Heart right ventricle (tissue), 16 donors: ENCODE measurements at regions not wholly inside any gene's neighbourhood (a gene's known extent, or its start where the extent isn't known, plus 50 kb on each side); places are given as distances from the start of the nearest gene placed in this dataset.

Source experiments
- ATAC-seq, 8 donors: fragments of 200-7000 bp; cut with Tn5 transposase; one replicate each; pipeline ENCODE4 v1.9.1; 2020; ENCODE audit warnings: mild to moderate bottlenecking in 8 of 8, moderate library complexity in 8 of 8, moderate number of reproducible peaks in 1 of 8
- DNase-seq, 2 donors: peaks; one replicate each; pipeline ENCODE4 v3.0.0-alpha.2; 2020
- H3K27ac ChIP-seq, 10 donors: fragments of 200-600 bp; sonication (generic) in 2 of 10; one replicate each; pipeline versions ENCODE4 v1.5.0 to v1.8.0; 2020 to 2022; ENCODE audit warnings: mild to moderate bottlenecking in 3 of 10
- H3K27me3 ChIP-seq, 7 donors: fragments of 200-600 bp; one replicate each; pipeline ENCODE4 v1.8.0; 2021 to 2022; ENCODE audit warnings: mild to moderate bottlenecking in 2 of 7
- H3K36me3 ChIP-seq, 9 donors: fragments of 200-600 bp; sonication (generic) in 1 of 9; one replicate each; pipeline versions ENCODE4 v1.5.0 to v1.8.0; 2020 to 2022; ENCODE audit warnings: mild to moderate bottlenecking in 2 of 9
- H3K4me1 ChIP-seq, 9 donors: fragments of 200-600 bp; sonication (generic) in 1 of 9; one replicate each; pipeline versions ENCODE4 v1.5.0 to v1.8.0; 2020 to 2022; ENCODE audit warnings: mild to moderate bottlenecking in 4 of 9
- H3K4me3 ChIP-seq, 10 donors: fragments of 200-600 bp; sonication (generic) in 2 of 10; one replicate each; pipeline versions ENCODE4 v1.5.0 to v1.8.0; 2020 to 2022; ENCODE audit warnings: mild to moderate bottlenecking in 7 of 10, moderate library complexity in 2 of 10
- H3K9me3 ChIP-seq, 11 donors: fragments of 200-600 bp in 10 of 11; sonication (generic) in 2 of 11; one replicate each; pipeline versions ENCODE4 v1.5.0 to v1.8.0; 2013 to 2022; ENCODE audit warnings: mild to moderate bottlenecking in 2 of 11, control low read depth in 1 of 11, moderate library complexity in 1 of 11
- CTCF ChIP-seq, 9 donors: fragments of 200-600 bp; sonication (generic) in 2 of 9; IDR thresholded peaks; one replicate each; pipeline versions ENCODE4 v1.5.0 to v1.8.0; 2021 to 2022; ENCODE audit warnings: antibody characterized with exemption in 9 of 9, mild to moderate bottlenecking in 5 of 9, moderate library complexity in 1 of 9
- WGBS, 2 donors: extraction: QIAGEN DNeasy Blood & Tissue Kit; methylation state at CpG; one replicate each; pipeline ENCODE4 v1.1.7; 2013; ENCODE audit warnings: inconsistent platforms in 1 of 2; 5-methylcytosine and 5-hydroxymethylcytosine counted together
- intact Hi-C, 10 donors: fragments of 100-400 bp; cut with DNase I; formaldehyde crosslinking; loops; one replicate each; pipeline versions ENCODE4 v1.11.1 to v1.14.2; 2022
- donor health status: Arrhythmogenic right ventricular cardiomyopathy.
- donor health status: ischemic (EF 13 %, LVEDD 7.1; RV severe dilation, severe dysfunction).
- donor health status: healthy with polysubstance abuse.
- donor health status: DM: no; HTN: yes; CAD: no.
- donor health status: DM: no; HTN: no; CAD: no.
- donor health status: ischemic (EF 25% LVEDD 6.9; RV normal size, moderate dysfunction).
- donor health status: ischemic (EF 25% LVEDD 5.7; RV mildly dilated, moderate dysfunction).
- donor health status: healthy.
- donor health status: DM: yes; HTN: yes; CAD: no.
- donor health status: Ischemic cardiomyopathy.
- donor health status: ischemic (EF 35%, LVEDD 5.7; RV mildly dilated, moderate dysfunction).
- donor health status: nonischemic (EF 11% LVEDD 7.7; RV severe dilation, severe dysfunction).
- donor health status: DM: yes; HTN: yes; CAD: no.
- donor health status: PGD.
- donor health status: ischemic (EF 29% LVEDD 5.4; RV normal size, mild dysfunction).
- donor health status: nonischemic (EF 23%, LVEDD 6.1; RV moderate dilation, normal function).

GRCh38 chr2:167489325-167489724 is 601.0 kb downstream of the XIRP2 start:
- no peak for DNase-seq
- no peak overlapping the region for H3K4me3 ChIP-seq
- intact Hi-C loops: no loop called here
- no peaks in the 10 kb centered on the region for H3K4me1 ChIP-seq
- H3K9me3 ChIP-seq: no peaks in the 10 kb centered on the region
- H3K27ac ChIP-seq: no peak overlapping the region
- H3K27me3 ChIP-seq: no peaks in the 10 kb centered on the region
- WGBS, 2 donors: 60 to 64% methylated on average over 2 of the region's 2 CpGs
- no peaks in the 10 kb centered on the region for H3K36me3 ChIP-seq
- ATAC-seq: no peak
- TF ChIP-seq CTCF (IDR thresholded peaks at IDR 0.05): no peak

DNA sequence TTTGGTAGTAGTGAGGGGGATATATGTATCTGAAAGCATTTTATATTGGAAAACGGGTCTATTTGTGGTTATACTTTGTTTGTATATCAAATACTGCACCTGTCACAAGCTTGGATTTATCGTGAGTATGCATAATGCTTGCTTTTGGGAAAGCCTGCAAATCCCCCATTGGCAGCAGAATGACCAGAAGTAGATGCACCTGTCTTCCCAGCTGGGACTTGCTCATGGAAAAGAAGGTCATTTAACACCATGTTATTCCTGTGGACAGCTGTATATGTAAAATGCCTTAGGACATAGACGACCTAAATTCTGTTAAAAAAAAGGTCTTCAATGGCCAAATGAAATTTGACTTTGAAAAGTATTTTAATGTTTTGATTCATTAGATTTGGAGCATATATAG is 599.4 kb downstream of the XIRP2 start:
- no peak overlapping the region for H3K27ac ChIP-seq
- H3K4me1 ChIP-seq: no peaks in the 10 kb centered on the region
- H3K9me3 ChIP-seq: no peaks in the 10 kb centered on the region
- DNase-seq (no peak), ATAC-seq (no peak)
- 79 to 87% methylated on average over 3 of the region's 3 CpGs for WGBS, 2 donors
- no peaks in the 10 kb centered on the region for H3K27me3 ChIP-seq
- intact Hi-C loops: no loop called here
- TF ChIP-seq CTCF (IDR thresholded peaks at IDR 0.05): no peak
- H3K4me3 ChIP-seq: no peak overlapping the region
- no peaks in the 10 kb centered on the region for H3K36me3 ChIP-seq

DNA sequence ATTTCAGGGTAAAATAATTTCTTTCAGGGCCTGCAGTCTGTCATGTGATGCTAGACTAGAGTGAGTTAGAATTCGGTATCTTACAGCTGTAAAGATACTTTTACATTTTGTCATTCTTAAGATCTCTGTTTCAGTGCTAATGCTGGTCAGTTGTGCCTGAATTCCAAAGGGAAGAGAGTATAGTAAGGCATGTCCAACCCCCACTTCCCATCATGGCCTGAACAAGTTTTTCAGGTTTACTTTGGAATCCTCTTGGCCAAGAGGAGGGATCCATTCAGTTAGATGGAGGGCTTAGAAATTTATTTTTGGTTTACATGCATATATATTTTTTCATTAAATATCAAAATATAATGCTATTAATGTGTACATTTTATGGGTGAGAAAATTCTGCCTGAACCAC is 596.6 kb downstream of the XIRP2 start:
- TF ChIP-seq CTCF (IDR thresholded peaks at IDR 0.05): no peak
- 88 to 90% methylated on average over 1 of the region's 1 CpG for WGBS, 2 donors
- H3K27ac ChIP-seq: no peak overlapping the region

DNA sequence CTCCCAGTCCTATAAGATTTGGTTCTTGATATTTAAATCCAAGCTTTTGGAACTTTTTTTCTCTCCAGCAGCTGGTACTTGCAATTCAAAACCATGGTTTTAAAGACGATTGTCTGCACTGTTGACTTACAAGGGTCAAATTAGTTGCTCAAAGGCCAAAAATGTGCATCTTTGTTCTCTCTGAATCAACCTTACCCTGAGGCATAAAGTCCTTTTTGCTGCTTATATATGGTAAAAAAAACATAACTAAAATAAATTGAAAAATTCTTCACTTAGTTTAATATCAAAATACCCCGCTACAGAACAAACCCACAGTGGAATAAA is 592.7 kb downstream of the XIRP2 start:
- Histone ChIP-seq H3K4me1 (no peaks in the 10 kb centered on the region), H3K36me3 (no peaks in the 10 kb centered on the region), H3K27me3 (no peaks in the 10 kb centered on the region), H3K4me3 (no peak overlapping the region), H3K27ac (no peak overlapping the region), H3K9me3 (no peaks in the 10 kb centered on the region)
- DNase-seq (no peak), ATAC-seq (no peak)
- 80 to 91% methylated on average over 2 of the region's 2 CpGs for WGBS, 2 donors
- intact Hi-C loops: no loop called here
- no peak for TF ChIP-seq CTCF (IDR thresholded peaks at IDR 0.05)

More for the DNA sequence above, 596.6 kb downstream of the XIRP2 start:
- intact Hi-C loops: no loop called here
- no peaks in the 10 kb centered on the region for H3K9me3 ChIP-seq
- H3K27me3 ChIP-seq: no peaks in the 10 kb centered on the region
- no peaks in the 10 kb centered on the region for H3K4me1 ChIP-seq
- H3K4me3 ChIP-seq: no peak overlapping the region
- H3K36me3 ChIP-seq: no peaks in the 10 kb centered on the region
- ATAC-seq (no peak), DNase-seq (no peak)
